HG03175 (cell line): ENCODE measurements at regions not wholly inside any gene's neighbourhood (a gene's known extent, or its start where the extent isn't known, plus 50 kb on each side); places are given as distances from the start of the nearest gene placed in this dataset.

Experiments
- ATAC-seq: cut with Tn5 transposase; IDR thresholded peaks from one replicate; pipeline ENCODE4 v1.9.1; 2021; ENCODE audit warnings: mild to moderate bottlenecking, moderate library complexity; ENCODE audit not compliant: unreplicated experiment

GRCh38 chr1:5264476-5264875 is 610.1 kb downstream of the AJAP1 start:
- no peak for ATAC-seq

- ATAC-seq, result no peak
These were observed 602.4 kb downstream of the AJAP1 start for GRCh38 chr1:5256793-5257192.

GRCh38 chr1:5254975-5255374 is 600.6 kb downstream of the AJAP1 start:
- ATAC-seq, result no peak

- no peak for ATAC-seq
These were observed 599.8 kb downstream of the AJAP1 start for GRCh38 chr1:5254131-5254725.

GRCh38 chr1:5253036-5253435 is 598.6 kb downstream of the AJAP1 start:
- ATAC-seq, result no peak

- ATAC-seq, result no peak
These were observed 595.9 kb downstream of the AJAP1 start for GRCh38 chr1:5250336-5250735.

- ATAC-seq, result no peak
These were observed 590.9 kb downstream of the AJAP1 start for GRCh38 chr1:5245348-5245747.

- no peak for ATAC-seq
These were observed 590.3 kb downstream of the AJAP1 start for GRCh38 chr1:5244631-5245285.

GRCh38 chr1:5242850-5243249 is 588.4 kb downstream of the AJAP1 start:
- ATAC-seq, result no peak

- ATAC-seq, result no peak
These were observed 585.5 kb downstream of the AJAP1 start for GRCh38 chr1:5239911-5240310.

- no peak for ATAC-seq
These were observed 584.1 kb downstream of the AJAP1 start for GRCh38 chr1:5238351-5239130.

- no peak for ATAC-seq
These were observed 581.0 kb downstream of the AJAP1 start for GRCh38 chr1:5235355-5235899.

- no peak for ATAC-seq
These were observed 578.1 kb downstream of the AJAP1 start for GRCh38 chr1:5232537-5232936.

- ATAC-seq, result no peak
These were observed 577.3 kb downstream of the AJAP1 start for GRCh38 chr1:5231541-5232315.

- ATAC-seq, result no peak
These were observed 572.7 kb downstream of the AJAP1 start for GRCh38 chr1:5227114-5227513.

GRCh38 chr1:5225707-5226704 is 571.6 kb downstream of the AJAP1 start:
- no peak for ATAC-seq

GRCh38 chr1:5223206-5223605 is 568.8 kb downstream of the AJAP1 start:
- ATAC-seq, result no peak

- no peak for ATAC-seq
These were observed 568.2 kb downstream of the AJAP1 start for GRCh38 chr1:5222626-5223025.

GRCh38 chr1:5221451-5221850 is 567.0 kb downstream of the AJAP1 start:
- ATAC-seq, result no peak

GRCh38 chr1:5220821-5221220 is 566.4 kb downstream of the AJAP1 start:
- ATAC-seq, result no peak
